Muscle of back (tissue), 3 donors: ENCODE measurements at regions not wholly inside any gene's neighbourhood (a gene's known extent, or its start where the extent isn't known, plus 50 kb on each side); places are given as distances from the start of the nearest gene placed in this dataset.

ENCODE experiments used
- DNase-seq, 3 donors: peaks; one replicate each; pipeline versions ENCODE4 v3.0.0 to v3.0.0-alpha.2; 2013

- DNase-seq = no peak
Measured at GRCh38 chr17:72425133-72425793, 304.4 kb downstream of the SOX9 start.

GRCh38 chr17:72425794-72426168 lies 305.0 kb downstream of the SOX9 start:
- DNase-seq = no peak

GRCh38 chr17:72426321-72426720 lies 305.5 kb downstream of the SOX9 start:
- DNase-seq = no peak

GRCh38 chr17:72426948-72427760 lies 306.3 kb downstream of the SOX9 start:
- DNase-seq = no peak

- DNase-seq = no peak
Measured at GRCh38 chr17:72427761-72428109, 306.9 kb downstream of the SOX9 start.

GRCh38 chr17:72429066-72429638 lies 308.3 kb downstream of the SOX9 start:
- DNase-seq = no peak

GRCh38 chr17:72430611-72431432 lies 310.0 kb downstream of the SOX9 start:
- DNase-seq = no peak

GRCh38 chr17:72432143-72432621 lies 311.4 kb downstream of the SOX9 start:
- DNase-seq = no peak

GRCh38 chr17:72432881-72433280 lies 312.1 kb downstream of the SOX9 start:
- no peak for DNase-seq

- DNase-seq = no peak
Measured at GRCh38 chr17:72433797-72434196, 313.0 kb downstream of the SOX9 start.

- DNase-seq = no peak
Measured at GRCh38 chr17:72434581-72434980, 313.8 kb downstream of the SOX9 start.

GRCh38 chr17:72434991-72435618 lies 314.3 kb downstream of the SOX9 start:
- no peak for DNase-seq

- DNase-seq = no peak
Measured at GRCh38 chr17:72438783-72439182, 318.0 kb downstream of the SOX9 start.

GRCh38 chr17:72439893-72440502 lies 319.2 kb downstream of the SOX9 start:
- DNase-seq = no peak

- no peak for DNase-seq
Measured at GRCh38 chr17:72440961-72441360, 320.1 kb downstream of the SOX9 start.

- DNase-seq = no peak
Measured at GRCh38 chr17:72441909-72442308, 321.1 kb downstream of the SOX9 start.

GRCh38 chr17:72444517-72445054 lies 323.8 kb downstream of the SOX9 start:
- DNase-seq = no peak

GRCh38 chr17:72445055-72445991 lies 324.5 kb downstream of the SOX9 start:
- no peak for DNase-seq

- DNase-seq = no peak
Measured at GRCh38 chr17:72446118-72446517, 325.3 kb downstream of the SOX9 start.
